ENCODE measurements at regions not wholly inside any gene's neighbourhood (a gene's known extent, or its start where the extent isn't known, plus 50 kb on each side); places are given as distances from the start of the nearest gene placed in this dataset.
"Not testable (repeated sequence)": the region's sequence is repeated elsewhere in the genome, so short reads cannot be mapped to it uniquely, and the experiment has no call there.

GRCh38 chr12:4197922-4198763 lies 75.4 kb upstream of the CCND2 start:
- no peak for DNase-seq (ENCODE audit: low read depth, low spot score)
- in situ Hi-C loops (cut with HindIII; ENCODE audit: low pct_unique_long_range_greater_than_20kb, low sequenced_read_pairs), result no loop called here

- no peak for DNase-seq (ENCODE audit: low read depth, low spot score)
- in situ Hi-C loops (cut with HindIII; ENCODE audit: low pct_unique_long_range_greater_than_20kb, low sequenced_read_pairs), result no loop called here
Observed at GRCh38 chr12:4196805-4197420, 76.6 kb upstream of the CCND2 start.

GRCh38 chr12:4194668-4195067 lies 78.9 kb upstream of the CCND2 start:
- DNase-seq (ENCODE audit: low read depth, low spot score), result no peak
- in situ Hi-C loops (cut with HindIII; ENCODE audit: low pct_unique_long_range_greater_than_20kb, low sequenced_read_pairs), result no loop called here

GRCh38 chr12:4193821-4194220 lies 79.7 kb upstream of the CCND2 start:
- DNase-seq (ENCODE audit: low read depth, low spot score), result no peak
- in situ Hi-C loops (cut with HindIII; ENCODE audit: low pct_unique_long_range_greater_than_20kb, low sequenced_read_pairs), result no loop called here

GRCh38 chr12:4191642-4192041 lies 81.9 kb upstream of the CCND2 start:
- in situ Hi-C loops (cut with HindIII; ENCODE audit: low pct_unique_long_range_greater_than_20kb, low sequenced_read_pairs), result no loop called here
- no peak for DNase-seq (ENCODE audit: low read depth, low spot score)

- in situ Hi-C loops (cut with HindIII; ENCODE audit: low pct_unique_long_range_greater_than_20kb, low sequenced_read_pairs), result no loop called here
- no peak for DNase-seq (ENCODE audit: low read depth, low spot score)
Observed at GRCh38 chr12:4191149-4191548, 82.4 kb upstream of the CCND2 start.

GRCh38 chr12:4190366-4191063 lies 83.0 kb upstream of the CCND2 start:
- in situ Hi-C loops (cut with HindIII; ENCODE audit: low pct_unique_long_range_greater_than_20kb, low sequenced_read_pairs), result no loop called here
- DNase-seq (ENCODE audit: low read depth, low spot score), result no peak

- in situ Hi-C loops (cut with HindIII; ENCODE audit: low pct_unique_long_range_greater_than_20kb, low sequenced_read_pairs), result no loop called here
- no peak for DNase-seq (ENCODE audit: low read depth, low spot score)
Observed at GRCh38 chr12:4189721-4190120, 83.8 kb upstream of the CCND2 start.

- no peak for DNase-seq (ENCODE audit: low read depth, low spot score)
- in situ Hi-C loops (cut with HindIII; ENCODE audit: low pct_unique_long_range_greater_than_20kb, low sequenced_read_pairs), result no loop called here
Observed at GRCh38 chr12:4187916-4188315, 85.6 kb upstream of the CCND2 start.

- DNase-seq (ENCODE audit: low read depth, low spot score); in situ Hi-C loops (cut with HindIII; ENCODE audit: low pct_unique_long_range_greater_than_20kb, low sequenced_read_pairs): not testable (repeated sequence)
Observed at GRCh38 chr12:4187315-4187714, 86.2 kb upstream of the CCND2 start.

- no peak for DNase-seq (ENCODE audit: low read depth, low spot score)
- in situ Hi-C loops (cut with HindIII; ENCODE audit: low pct_unique_long_range_greater_than_20kb, low sequenced_read_pairs), result no loop called here
Observed at GRCh38 chr12:4178424-4179170, 95.0 kb upstream of the CCND2 start.

- in situ Hi-C loops (cut with HindIII; ENCODE audit: low pct_unique_long_range_greater_than_20kb, low sequenced_read_pairs), result no loop called here
- no peak for DNase-seq (ENCODE audit: low read depth, low spot score)
Observed at GRCh38 chr12:4177262-4177661, 96.3 kb upstream of the CCND2 start.

GRCh38 chr12:4176168-4176567 lies 97.4 kb upstream of the CCND2 start:
- in situ Hi-C loops (cut with HindIII; ENCODE audit: low pct_unique_long_range_greater_than_20kb, low sequenced_read_pairs), result no loop called here
- no peak for DNase-seq (ENCODE audit: low read depth, low spot score)

- in situ Hi-C loops (cut with HindIII; ENCODE audit: low pct_unique_long_range_greater_than_20kb, low sequenced_read_pairs), result no loop called here
- no peak for DNase-seq (ENCODE audit: low read depth, low spot score)
Observed at GRCh38 chr12:4174417-4174816, 99.1 kb upstream of the CCND2 start.

- in situ Hi-C loops (cut with HindIII; ENCODE audit: low pct_unique_long_range_greater_than_20kb, low sequenced_read_pairs), result no loop called here
- DNase-seq (ENCODE audit: low read depth, low spot score), result no peak
Observed at GRCh38 chr12:4172999-4173398, 100.6 kb upstream of the CCND2 start.

- in situ Hi-C loops (cut with HindIII; ENCODE audit: low pct_unique_long_range_greater_than_20kb, low sequenced_read_pairs), result no loop called here
- DNase-seq (ENCODE audit: low read depth, low spot score), result no peak
Observed at GRCh38 chr12:4171742-4172141, 101.8 kb upstream of the CCND2 start.

GRCh38 chr12:4169959-4170358 lies 103.6 kb upstream of the CCND2 start:
- in situ Hi-C loops (cut with HindIII; ENCODE audit: low pct_unique_long_range_greater_than_20kb, low sequenced_read_pairs), result no loop called here
- no peak for DNase-seq (ENCODE audit: low read depth, low spot score)

- DNase-seq (ENCODE audit: low read depth, low spot score), result no peak
- in situ Hi-C loops (cut with HindIII; ENCODE audit: low pct_unique_long_range_greater_than_20kb, low sequenced_read_pairs), result no loop called here
Observed at GRCh38 chr12:4169531-4169930, 104.0 kb upstream of the CCND2 start.
